GM13976 (cell line): ENCODE measurements at regions not wholly inside any gene's neighbourhood (a gene's known extent, or its start where the extent isn't known, plus 50 kb on each side); places are given as distances from the start of the nearest gene placed in this dataset.

Source experiments
- DNase-seq: peaks from one replicate; pipeline ENCODE4 v3.0.0; 2012; ENCODE audit warnings: low spot score
- in situ Hi-C: fragments of 300-500 bp; cut with MboI; formaldehyde crosslinking; loops from one replicate; pipeline ENCODE4 v1.12.0; 2022; ENCODE audit warnings: low sequenced_read_pairs, mixed read lengths, inconsistent platforms; ENCODE audit not compliant: unreplicated experiment
- TF ChIP-seq, protein P1 (sequence below): IDR thresholded peaks from 2 replicates; pipeline ENCODE4 v1.5.1; 2012; ENCODE audit warnings: borderline replicate concordance, mild to moderate bottlenecking; ENCODE audit not compliant: insufficient read depth; ENCODE audit errors: extremely low read depth, missing control alignments, control extremely low read depth

DNA sequence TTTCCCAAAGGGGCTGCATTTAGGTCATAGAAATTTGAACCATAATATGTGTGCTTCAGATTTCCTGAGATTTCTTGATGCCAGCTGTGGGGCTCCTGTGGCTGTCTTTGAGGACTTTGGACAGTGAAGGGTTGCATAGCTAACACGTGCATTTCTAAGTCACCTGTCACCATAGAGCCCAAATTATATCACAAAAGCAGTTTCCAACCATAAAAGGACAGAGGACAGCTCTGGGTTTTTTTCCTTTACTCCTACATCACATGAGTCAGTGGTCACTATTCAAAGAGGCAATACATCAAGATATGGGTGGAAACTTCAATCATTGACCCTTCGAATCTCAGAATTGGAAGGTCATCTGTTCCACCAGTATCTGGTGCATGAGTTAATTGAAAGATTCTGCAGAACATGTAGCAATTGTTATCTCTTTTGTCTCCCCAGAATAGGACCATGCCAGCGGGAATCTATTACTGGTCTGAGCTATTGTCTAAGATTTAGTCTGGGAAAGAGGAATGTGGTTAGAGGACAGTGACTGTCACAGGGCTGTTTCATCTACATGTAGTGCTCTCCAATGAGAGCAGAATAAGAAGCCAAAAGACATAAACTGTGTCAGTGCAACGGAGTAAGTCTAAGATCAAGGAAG is 133.5 kb downstream of the AASDH start:
- no peak for DNase-seq
- TF ChIP-seq, protein P1, sequence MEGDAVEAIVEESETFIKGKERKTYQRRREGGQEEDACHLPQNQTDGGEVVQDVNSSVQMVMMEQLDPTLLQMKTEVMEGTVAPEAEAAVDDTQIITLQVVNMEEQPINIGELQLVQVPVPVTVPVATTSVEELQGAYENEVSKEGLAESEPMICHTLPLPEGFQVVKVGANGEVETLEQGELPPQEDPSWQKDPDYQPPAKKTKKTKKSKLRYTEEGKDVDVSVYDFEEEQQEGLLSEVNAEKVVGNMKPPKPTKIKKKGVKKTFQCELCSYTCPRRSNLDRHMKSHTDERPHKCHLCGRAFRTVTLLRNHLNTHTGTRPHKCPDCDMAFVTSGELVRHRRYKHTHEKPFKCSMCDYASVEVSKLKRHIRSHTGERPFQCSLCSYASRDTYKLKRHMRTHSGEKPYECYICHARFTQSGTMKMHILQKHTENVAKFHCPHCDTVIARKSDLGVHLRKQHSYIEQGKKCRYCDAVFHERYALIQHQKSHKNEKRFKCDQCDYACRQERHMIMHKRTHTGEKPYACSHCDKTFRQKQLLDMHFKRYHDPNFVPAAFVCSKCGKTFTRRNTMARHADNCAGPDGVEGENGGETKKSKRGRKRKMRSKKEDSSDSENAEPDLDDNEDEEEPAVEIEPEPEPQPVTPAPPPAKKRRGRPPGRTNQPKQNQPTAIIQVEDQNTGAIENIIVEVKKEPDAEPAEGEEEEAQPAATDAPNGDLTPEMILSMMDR = no peak
- in situ Hi-C loops = no loop called here

DNA sequence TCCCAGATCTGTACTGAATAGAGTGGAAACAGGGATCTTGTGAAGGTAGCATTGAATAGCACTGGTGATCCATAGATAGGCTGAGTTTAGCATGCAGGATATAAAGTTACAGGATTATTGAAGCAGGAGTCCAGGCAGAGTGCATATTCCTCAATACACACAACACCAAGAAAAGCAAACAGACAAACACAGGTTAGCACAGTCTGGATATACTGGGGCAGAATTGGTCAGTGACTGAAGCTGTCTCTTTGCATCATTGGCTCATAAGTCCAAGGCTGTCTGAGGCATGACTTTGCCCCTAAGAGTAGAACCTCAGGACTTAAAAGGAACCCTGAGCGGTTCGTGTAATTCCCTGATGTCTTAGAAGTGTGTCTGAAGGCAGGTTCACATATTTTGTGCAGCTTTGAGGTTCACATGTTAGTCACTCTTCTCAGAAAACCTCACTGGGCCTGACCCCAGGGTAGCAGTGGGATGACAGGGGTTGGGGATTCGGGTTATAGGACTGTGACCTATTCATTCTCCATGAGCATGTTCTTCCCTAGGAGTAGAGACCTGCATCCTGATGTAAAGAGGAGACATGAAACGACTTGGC is 134.6 kb downstream of the AASDH start:
- TF ChIP-seq, protein P1 = no peak
- in situ Hi-C loops = no loop called here
- no peak for DNase-seq

DNA sequence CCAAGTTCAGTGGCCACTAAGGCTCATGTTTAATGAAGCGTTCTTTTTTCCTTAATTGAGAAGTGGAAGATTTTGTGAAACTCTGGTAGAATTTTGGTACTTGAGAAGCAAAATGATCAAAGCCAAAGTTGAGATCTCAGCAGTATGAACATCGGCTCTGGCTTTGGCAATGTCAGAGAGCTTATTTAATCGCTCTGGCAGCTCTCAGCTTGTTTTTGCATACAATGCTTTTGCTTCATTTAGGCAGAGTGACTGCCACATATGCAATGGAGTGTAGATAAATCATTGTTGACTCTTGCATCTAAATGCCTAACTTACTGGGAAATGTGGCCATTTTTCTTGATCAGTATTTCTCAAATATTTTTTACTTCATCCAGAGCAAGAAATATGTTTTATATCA is 135.7 kb downstream of the AASDH start:
- no peak for DNase-seq
- TF ChIP-seq, protein P1 = no peak
- in situ Hi-C loops = no loop called here

DNA sequence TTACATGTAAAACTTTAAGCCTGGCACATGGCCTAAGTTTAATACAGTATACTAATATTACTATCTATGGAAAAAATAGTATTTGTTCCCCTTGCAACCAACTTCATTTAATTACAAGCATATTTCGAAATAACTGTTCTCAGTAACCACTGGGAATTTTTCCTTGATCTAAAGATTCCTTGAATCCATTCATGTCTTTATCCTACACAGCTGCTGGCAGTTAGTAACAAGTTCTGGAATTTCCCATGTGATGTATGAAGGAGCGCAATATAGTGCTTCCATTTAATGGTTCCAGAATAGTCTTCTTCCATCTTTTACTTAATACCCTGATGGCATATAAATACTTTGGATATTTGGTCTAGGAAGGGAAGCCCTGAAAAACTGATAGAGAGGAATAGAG is 136.5 kb downstream of the AASDH start:
- DNase-seq = no peak
- TF ChIP-seq, protein P1 = no peak
- in situ Hi-C loops = no loop called here

DNA sequence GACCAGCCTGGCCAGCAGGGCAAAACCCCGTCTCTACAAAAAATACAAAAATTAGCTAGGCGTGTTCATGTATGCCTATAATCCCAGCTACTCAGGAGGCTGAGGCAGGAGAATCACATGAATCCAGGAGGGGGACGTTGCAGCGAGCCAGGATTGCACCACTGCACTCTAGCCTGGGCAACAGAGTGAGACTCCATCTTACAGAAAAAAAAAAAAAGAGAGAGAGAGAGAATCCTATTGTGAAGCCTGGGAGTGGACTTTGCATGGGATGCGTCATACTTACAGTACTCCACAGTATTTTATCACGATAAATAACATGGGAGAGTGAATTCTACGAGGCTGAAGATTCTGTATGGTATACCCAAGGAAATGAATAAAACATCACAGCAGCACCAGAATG is 139.6 kb downstream of the AASDH start:
- in situ Hi-C loops = no loop called here
- DNase-seq = no peak
- TF ChIP-seq, protein P1 = no peak

DNA sequence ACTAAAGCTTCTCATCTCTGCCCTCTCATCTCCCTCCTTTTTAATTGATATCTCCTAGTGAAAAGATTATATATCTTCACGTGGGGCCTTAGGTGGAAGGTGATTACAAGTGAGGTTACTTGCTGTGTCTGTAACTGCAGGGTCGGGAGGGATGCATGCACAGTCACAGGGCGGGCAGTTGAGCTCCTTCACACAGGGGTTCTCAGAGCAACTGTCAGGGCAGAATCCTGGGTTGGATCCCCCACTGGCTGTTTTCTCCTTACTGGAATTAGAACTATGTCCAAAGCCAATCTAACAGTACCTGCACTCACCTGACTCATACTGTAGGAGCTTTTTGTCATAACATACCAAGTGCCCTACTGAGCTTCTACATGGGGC is 141.1 kb downstream of the AASDH start:
- in situ Hi-C loops = no loop called here
- no peak for DNase-seq
- TF ChIP-seq, protein P1 = no peak
